ENCODE measurements at regions not wholly inside any gene's neighbourhood (a gene's known extent, or its start where the extent isn't known, plus 50 kb on each side); places are given as distances from the start of the nearest gene placed in this dataset.

DNA sequence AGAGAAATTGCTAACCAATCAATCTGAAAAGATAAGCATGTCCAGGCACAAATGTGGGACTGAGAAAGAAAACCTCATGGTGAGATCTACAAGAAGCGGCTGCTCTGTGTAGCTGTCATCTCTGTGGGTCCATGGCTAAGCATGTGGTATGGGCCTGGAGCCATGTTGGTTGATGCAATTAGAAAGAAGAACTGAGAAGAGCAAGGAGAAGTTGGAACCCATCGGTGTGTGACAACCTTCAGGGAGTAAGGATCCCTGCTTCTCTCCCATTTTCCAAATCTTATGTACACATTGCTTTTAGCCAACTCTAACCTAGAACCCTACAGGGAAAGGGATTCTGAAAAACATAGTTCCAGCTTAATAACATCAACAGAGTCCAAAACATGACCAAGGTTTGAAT lies 890.2 kb downstream of the FSTL5 start:
- FAIRE-seq (no peak), DNase-seq (ENCODE audit: low read depth) (no peak)
- no peak overlapping the region for H3K4me3 ChIP-seq (ENCODE audit: low read depth, low read length)
- TF ChIP-seq, protein P1, sequence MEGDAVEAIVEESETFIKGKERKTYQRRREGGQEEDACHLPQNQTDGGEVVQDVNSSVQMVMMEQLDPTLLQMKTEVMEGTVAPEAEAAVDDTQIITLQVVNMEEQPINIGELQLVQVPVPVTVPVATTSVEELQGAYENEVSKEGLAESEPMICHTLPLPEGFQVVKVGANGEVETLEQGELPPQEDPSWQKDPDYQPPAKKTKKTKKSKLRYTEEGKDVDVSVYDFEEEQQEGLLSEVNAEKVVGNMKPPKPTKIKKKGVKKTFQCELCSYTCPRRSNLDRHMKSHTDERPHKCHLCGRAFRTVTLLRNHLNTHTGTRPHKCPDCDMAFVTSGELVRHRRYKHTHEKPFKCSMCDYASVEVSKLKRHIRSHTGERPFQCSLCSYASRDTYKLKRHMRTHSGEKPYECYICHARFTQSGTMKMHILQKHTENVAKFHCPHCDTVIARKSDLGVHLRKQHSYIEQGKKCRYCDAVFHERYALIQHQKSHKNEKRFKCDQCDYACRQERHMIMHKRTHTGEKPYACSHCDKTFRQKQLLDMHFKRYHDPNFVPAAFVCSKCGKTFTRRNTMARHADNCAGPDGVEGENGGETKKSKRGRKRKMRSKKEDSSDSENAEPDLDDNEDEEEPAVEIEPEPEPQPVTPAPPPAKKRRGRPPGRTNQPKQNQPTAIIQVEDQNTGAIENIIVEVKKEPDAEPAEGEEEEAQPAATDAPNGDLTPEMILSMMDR (IDR thresholded peaks at IDR 0.05; ENCODE audit: insufficient read depth, low read length, severe bottlenecking): no peak
- no peaks in the 10 kb centered on the region for H3K27me3 ChIP-seq (ENCODE audit: control insufficient read depth, insufficient read depth, low read length)
- H3K36me3 ChIP-seq (ENCODE audit: control insufficient read depth, insufficient read depth, low read length): no peaks in the 10 kb centered on the region

DNA sequence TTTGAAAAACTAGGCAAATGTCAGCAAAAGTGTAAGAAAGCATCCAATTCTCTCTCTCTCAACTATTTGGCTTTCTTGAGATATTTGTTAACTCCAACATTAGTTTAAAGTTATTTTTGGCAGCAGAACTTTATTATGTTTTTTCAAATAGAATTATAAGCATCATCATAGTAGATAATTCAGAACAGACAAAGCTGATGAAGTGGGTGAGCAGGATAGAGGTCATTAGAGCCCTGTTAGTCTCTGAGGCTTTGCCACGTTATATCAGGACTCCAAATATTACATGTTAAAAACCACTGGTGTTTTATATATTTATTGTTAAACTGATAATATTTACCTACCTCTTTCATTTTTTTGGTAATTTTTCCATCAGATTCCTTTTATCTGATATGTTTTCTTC lies 903.0 kb downstream of the FSTL5 start:
- H3K4me3 ChIP-seq (ENCODE audit: low read depth, low read length): no peak overlapping the region
- TF ChIP-seq, protein P1 (IDR thresholded peaks at IDR 0.05; ENCODE audit: insufficient read depth, low read length, severe bottlenecking): no peak
- H3K36me3 ChIP-seq (ENCODE audit: control insufficient read depth, insufficient read depth, low read length): no peaks in the 10 kb centered on the region
- DNase-seq (ENCODE audit: low read depth) (no peak), FAIRE-seq (no peak)
- H3K27me3 ChIP-seq (ENCODE audit: control insufficient read depth, insufficient read depth, low read length): no peaks in the 10 kb centered on the region

DNA sequence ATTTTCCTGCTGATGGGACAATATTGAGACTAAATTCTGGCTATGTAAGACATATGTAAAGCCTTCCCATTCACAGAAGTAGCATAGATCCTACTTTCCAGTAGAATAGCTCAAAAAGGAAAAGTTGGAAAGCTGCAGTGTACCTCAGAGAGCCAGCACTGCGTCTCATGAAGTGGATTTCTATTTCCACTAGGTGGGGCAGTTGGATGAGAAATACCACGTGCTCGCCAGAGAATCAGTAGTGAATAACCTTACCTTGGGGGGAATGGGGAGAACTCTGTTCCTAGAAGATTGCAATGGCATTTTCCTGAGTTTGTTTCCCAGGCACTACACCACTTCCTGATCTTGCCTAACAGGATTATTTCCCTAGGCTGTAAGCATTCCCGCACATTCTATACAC lies 907.1 kb downstream of the FSTL5 start:
- Histone ChIP-seq H3K4me3 (ENCODE audit: low read depth, low read length) (no peak overlapping the region), H3K27me3 (ENCODE audit: control insufficient read depth, insufficient read depth, low read length) (no peaks in the 10 kb centered on the region), H3K36me3 (ENCODE audit: control insufficient read depth, insufficient read depth, low read length) (no peaks in the 10 kb centered on the region)
- TF ChIP-seq, protein P1 (IDR thresholded peaks at IDR 0.05; ENCODE audit: insufficient read depth, low read length, severe bottlenecking): no peak
- DNase-seq (ENCODE audit: low read depth): peak; percentile 5
- FAIRE-seq: no peak

DNA sequence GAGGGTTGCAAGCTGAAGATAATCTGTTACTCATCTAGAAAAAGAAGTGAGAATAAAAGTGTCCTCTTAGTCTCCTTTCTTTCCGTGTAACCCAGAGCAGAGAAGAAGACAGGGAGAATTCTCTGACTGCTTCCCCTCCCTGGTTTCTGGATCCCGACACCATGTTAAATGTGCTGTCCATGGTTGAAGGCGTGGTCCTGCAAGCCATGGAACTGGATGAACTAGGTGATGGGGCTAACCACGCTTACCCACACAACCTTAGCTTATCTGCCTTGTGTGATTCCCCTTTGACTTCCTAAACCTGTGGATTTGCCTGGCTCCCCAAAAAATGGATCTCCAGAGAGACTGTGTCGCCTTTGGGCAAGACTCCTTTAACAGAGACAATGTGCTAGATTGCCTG lies 907.6 kb downstream of the FSTL5 start:
- no peak for FAIRE-seq
- H3K4me3 ChIP-seq (ENCODE audit: low read depth, low read length): no peak overlapping the region
- TF ChIP-seq, protein P1 (IDR thresholded peaks at IDR 0.05; ENCODE audit: insufficient read depth, low read length, severe bottlenecking): no peak
- no peaks in the 10 kb centered on the region for H3K36me3 ChIP-seq (ENCODE audit: control insufficient read depth, insufficient read depth, low read length)
- no peaks in the 10 kb centered on the region for H3K27me3 ChIP-seq (ENCODE audit: control insufficient read depth, insufficient read depth, low read length)
- DNase-seq (ENCODE audit: low read depth): no peak

DNA sequence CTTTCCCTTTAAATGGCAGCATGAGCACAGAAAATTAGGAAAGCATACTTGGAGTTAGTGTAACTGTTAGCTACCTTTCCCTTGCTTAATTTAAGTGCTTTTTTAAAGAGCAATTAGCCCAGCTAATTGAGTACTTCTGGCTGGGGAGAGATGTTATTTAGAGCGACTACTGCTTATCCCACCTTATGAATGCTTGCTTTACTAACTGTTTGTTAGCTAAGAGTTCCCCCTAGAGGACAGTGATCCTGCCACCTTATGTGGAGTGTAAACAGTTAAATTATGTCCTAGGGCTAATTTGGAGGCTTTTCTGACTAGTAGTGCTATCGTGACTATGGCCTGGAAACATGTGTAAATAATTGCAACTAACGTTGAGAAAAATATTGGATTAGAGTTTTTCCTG lies 909.4 kb downstream of the FSTL5 start:
- no peak for DNase-seq (ENCODE audit: low read depth)
- TF ChIP-seq, protein P1 (IDR thresholded peaks at IDR 0.05; ENCODE audit: insufficient read depth, low read length, severe bottlenecking): no peak
- Histone ChIP-seq H3K27me3 (ENCODE audit: control insufficient read depth, insufficient read depth, low read length) (no peaks in the 10 kb centered on the region), H3K36me3 (ENCODE audit: control insufficient read depth, insufficient read depth, low read length) (no peaks in the 10 kb centered on the region), H3K4me3 (ENCODE audit: low read depth, low read length) (no peak overlapping the region)
- FAIRE-seq: no peak

DNA sequence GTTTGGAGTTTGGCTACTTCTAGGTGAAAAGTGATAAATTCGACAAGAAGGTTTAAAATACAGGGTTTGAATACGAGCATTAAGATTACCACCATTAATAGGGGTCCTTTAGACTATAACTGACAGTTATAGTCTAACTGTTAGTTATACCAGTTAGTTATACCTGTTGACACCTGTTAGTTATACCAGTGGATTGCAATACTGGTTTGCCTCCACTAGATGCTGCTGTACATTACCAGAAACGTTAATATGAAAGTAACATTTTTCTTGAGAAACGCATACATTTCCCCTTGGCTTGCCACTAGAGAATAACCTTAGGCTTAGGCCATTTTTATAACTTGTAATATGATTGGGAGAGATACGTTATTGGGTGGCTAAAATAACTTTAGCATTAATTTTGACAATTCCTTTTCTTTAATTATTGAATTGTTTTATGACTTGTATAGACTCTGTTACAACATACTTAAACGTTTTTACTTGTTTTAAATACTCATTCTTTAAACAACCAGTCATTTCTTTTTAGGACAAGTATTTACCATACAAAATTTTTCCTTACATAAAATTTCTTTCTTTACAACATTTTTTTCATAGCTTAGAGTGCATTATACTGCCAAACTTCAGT lies 911.2 kb downstream of the FSTL5 start:
- Histone ChIP-seq H3K27me3 (ENCODE audit: control insufficient read depth, insufficient read depth, low read length) (no peaks in the 10 kb centered on the region), H3K36me3 (ENCODE audit: control insufficient read depth, insufficient read depth, low read length) (no peaks in the 10 kb centered on the region), H3K4me3 (ENCODE audit: low read depth, low read length) (no peak overlapping the region)
- TF ChIP-seq, protein P1 (IDR thresholded peaks at IDR 0.05; ENCODE audit: insufficient read depth, low read length, severe bottlenecking): peak; percentile 50
- DNase-seq (ENCODE audit: low read depth): peak; percentile 38
- no peak for FAIRE-seq

All from bronchial epithelial cell (primary cell).